HFFc6 (cell line): ENCODE measurements at regions not wholly inside any gene's neighbourhood (a gene's known extent, or its start where the extent isn't known, plus 50 kb on each side); places are given as distances from the start of the nearest gene placed in this dataset.
"Not testable (repeated sequence)": the region's sequence is repeated elsewhere in the genome, so short reads cannot be mapped to it uniquely, and the experiment has no call there.

Experiments used
- DNase-seq: peaks from one replicate; pipeline ENCODE4 v3.0.0-alpha.2; 2018
- H3K27ac Mint-ChIP-seq: 2 replicates; pipeline ENCODE4 v1.8.0; 2020; ENCODE audit warnings: mild to moderate bottlenecking, mixed read lengths
- H3K27me3 Mint-ChIP-seq: 2 replicates; pipeline ENCODE4 v1.8.0; 2021; ENCODE audit warnings: mild to moderate bottlenecking, moderate library complexity, mixed read lengths; ENCODE audit not compliant: insufficient read depth
- H3K36me3 Mint-ChIP-seq: 2 replicates; pipeline ENCODE4 v1.8.0; 2021; ENCODE audit warnings: low read depth, mixed read lengths
- H3K4me1 Mint-ChIP-seq: 2 replicates; pipeline ENCODE4 v1.8.0; 2020; ENCODE audit warnings: low read depth, mixed read lengths
- H3K4me3 Mint-ChIP-seq: 2 replicates; pipeline ENCODE4 v1.8.0; 2020; ENCODE audit warnings: mild to moderate bottlenecking, moderate library complexity, mixed read lengths
- H3K9me3 Mint-ChIP-seq: 2 replicates; pipeline ENCODE4 v1.8.0; 2020; ENCODE audit warnings: mild to moderate bottlenecking, mixed read lengths
- CTCF ChIP-seq: fragments of 200-600 bp; sonication (generic); IDR thresholded peaks from 2 replicates; pipeline ENCODE4 v1.5.0; 2021; ENCODE audit warnings: antibody characterized with exemption, mild to moderate bottlenecking

- Mint-ChIP-seq H3K27me3 (no peaks in the 10 kb centered on the region), H3K36me3 (no peaks in the 10 kb centered on the region), H3K4me1 (no peaks in the 10 kb centered on the region), H3K4me3 (no peak overlapping the region), H3K9me3 (peaks cover 19% of the 10 kb centered on the region), H3K27ac (no peak overlapping the region)
- no peak for DNase-seq
- no peak for TF ChIP-seq CTCF
These were observed 562.3 kb upstream of the C9orf72 start for GRCh38 chr9:28135549-28135948.

- no peaks in the 10 kb centered on the region for H3K36me3 Mint-ChIP-seq
- no peak for TF ChIP-seq CTCF
- H3K9me3 Mint-ChIP-seq: peaks cover 16% of the 10 kb centered on the region
- no peaks in the 10 kb centered on the region for H3K4me1 Mint-ChIP-seq
- no peak overlapping the region for H3K27ac Mint-ChIP-seq
- no peak overlapping the region for H3K4me3 Mint-ChIP-seq
- H3K27me3 Mint-ChIP-seq: no peaks in the 10 kb centered on the region
- DNase-seq: no peak
These were observed 562.8 kb upstream of the C9orf72 start for GRCh38 chr9:28136113-28136512.

DNA sequence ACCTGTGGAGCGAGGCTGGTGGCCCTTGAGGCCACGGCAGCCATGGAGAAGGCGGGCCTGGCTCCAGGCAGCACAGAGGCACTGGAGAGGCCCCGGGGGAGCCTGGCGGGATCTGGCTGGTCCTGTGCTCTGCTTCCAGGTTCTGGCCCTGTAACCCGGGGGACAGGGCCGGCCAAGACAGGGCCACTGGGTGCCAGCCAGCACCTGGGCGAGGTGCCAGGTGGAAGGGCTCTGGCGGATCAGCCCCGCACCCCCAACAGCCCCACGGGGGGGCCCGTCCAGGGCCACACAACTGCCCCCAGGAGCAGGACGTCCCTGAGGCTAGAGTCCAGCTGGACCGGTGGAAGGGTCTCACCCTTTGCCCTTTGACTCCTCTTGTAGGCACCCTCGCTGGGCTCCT lies 574.1 kb upstream of the C9orf72 start:
- H3K27me3 Mint-ChIP-seq, DNase-seq, H3K36me3 Mint-ChIP-seq, H3K4me1 Mint-ChIP-seq, H3K4me3 Mint-ChIP-seq, H3K27ac Mint-ChIP-seq: not testable (repeated sequence)
- H3K9me3 Mint-ChIP-seq: peaks cover 32% of the 10 kb centered on the region

DNA sequence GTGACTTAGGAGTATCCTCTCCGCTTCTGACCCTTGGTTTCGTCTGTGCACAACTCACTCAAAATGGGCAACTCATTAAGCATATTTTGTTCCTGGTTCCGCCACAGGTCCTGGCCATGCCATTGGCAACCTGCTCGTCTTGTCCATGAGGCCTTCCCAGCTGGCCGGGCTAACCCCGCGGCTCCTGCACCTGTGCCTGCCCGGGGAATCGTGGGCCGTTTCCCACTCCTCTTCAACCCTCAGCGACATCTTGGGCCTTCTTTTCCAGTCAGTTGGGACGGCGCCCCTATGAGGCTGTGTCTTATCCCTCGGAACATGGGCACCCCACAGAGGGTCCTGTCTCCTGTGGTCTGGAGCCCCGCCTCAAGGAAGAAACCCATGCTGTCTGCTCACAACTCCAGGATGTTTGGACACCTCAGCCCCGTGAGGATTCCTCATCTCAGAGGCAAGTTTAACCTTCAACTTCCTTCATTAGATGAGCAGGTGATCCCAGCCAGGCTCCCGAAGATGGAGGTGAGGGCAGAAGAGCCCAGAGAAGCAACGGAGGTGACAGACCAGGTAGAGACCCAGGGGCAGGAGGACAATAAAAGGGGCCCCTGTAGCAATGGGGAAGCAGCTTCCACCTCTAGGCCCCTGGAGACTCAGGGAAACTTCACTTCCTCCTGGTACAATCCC lies 574.8 kb upstream of the C9orf72 start:
- H3K4me3 Mint-ChIP-seq, DNase-seq, H3K27me3 Mint-ChIP-seq, H3K27ac Mint-ChIP-seq, H3K4me1 Mint-ChIP-seq, H3K36me3 Mint-ChIP-seq: not testable (repeated sequence)
- H3K9me3 Mint-ChIP-seq: peaks cover 33% of the 10 kb centered on the region

DNA sequence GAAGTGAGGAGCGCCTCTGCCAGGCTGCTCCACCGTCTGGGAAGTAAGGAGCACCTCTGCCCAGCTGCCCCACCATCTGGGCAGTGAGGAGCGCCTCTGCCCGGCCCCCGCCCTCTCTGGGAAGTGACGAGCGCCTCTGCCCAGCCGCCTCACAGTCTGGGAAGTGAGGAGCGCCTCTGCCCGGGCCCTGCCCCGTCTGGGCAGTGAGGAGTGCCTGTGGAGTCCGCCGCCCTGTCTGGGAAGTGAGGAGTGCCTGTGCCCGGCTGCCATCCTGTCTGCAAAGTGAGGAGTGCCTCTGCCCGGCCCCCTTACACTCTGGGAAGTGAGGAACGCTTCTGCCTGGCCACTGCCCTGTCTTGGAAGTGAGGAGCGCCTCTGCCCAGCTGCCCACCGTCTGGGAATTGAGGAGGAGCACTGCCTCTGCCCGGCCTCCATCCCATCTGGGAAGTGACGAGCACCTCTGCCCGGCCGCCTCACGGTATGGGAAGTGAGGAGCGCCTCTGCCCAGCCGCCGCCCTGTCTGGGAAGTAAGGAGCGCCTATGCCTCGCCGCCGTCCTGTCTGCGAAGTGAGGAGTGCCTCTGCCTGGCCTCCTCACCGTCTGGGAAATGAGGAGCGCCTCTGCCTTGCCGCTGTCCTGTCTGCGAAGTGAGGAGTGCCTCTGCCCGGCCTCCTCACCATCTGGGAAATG lies 576.2 kb upstream of the C9orf72 start:
- DNase-seq, H3K36me3 Mint-ChIP-seq, H3K4me3 Mint-ChIP-seq, H3K27ac Mint-ChIP-seq, H3K4me1 Mint-ChIP-seq, H3K27me3 Mint-ChIP-seq: not testable (repeated sequence)
- peaks cover 28% of the 10 kb centered on the region for H3K9me3 Mint-ChIP-seq

DNA sequence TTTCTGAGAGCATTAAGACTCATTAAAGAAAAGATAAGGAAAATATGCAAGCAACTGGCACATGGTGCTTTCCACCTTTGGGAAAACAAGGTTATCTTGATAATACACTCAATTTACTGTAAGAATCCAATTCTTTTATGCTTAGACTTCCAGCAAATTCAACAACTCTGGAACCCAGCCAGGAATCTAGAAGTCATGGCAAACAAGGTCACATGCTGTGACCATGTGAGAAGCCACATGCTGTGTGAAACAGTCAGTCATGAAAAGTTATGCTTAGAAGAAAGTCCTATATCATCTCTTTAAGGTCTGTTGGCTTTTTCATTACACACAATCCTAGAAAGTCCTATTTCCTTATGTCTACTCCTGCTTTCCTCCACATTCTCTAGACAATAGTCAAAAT lies 581.8 kb upstream of the C9orf72 start:
- Mint-ChIP-seq H3K4me3 (no peak overlapping the region), H3K27me3 (no peaks in the 10 kb centered on the region), H3K4me1 (no peaks in the 10 kb centered on the region), H3K36me3 (no peaks in the 10 kb centered on the region), H3K27ac (no peak overlapping the region), H3K9me3 (peaks cover 20% of the 10 kb centered on the region)
- DNase-seq: no peak
- no peak for TF ChIP-seq CTCF

GRCh38 chr9:28155671-28156070 lies 582.4 kb upstream of the C9orf72 start:
- H3K27me3 Mint-ChIP-seq: no peaks in the 10 kb centered on the region
- no peaks in the 10 kb centered on the region for H3K36me3 Mint-ChIP-seq
- no peak overlapping the region for H3K4me3 Mint-ChIP-seq
- no peak for TF ChIP-seq CTCF
- H3K27ac Mint-ChIP-seq: no peak overlapping the region
- no peaks in the 10 kb centered on the region for H3K4me1 Mint-ChIP-seq
- no peak for DNase-seq
- peaks cover 26% of the 10 kb centered on the region for H3K9me3 Mint-ChIP-seq
